Vagina (tissue), 2 donors: ENCODE measurements at regions not wholly inside any gene's neighbourhood (a gene's known extent, or its start where the extent isn't known, plus 50 kb on each side); places are given as distances from the start of the nearest gene placed in this dataset.

Experiments
- DNase-seq, 2 donors: peaks; one replicate each; pipeline ENCODE4 v3.0.0-alpha.2; 2017; ENCODE audit errors: extremely low spot score in 2 of 2
- H3K27ac ChIP-seq: fragments of 200-600 bp; sonication (generic); one replicate; pipeline ENCODE4 v1.5.1; 2019
- H3K27me3 ChIP-seq: fragments of 200-600 bp; sonication (generic); one replicate; pipeline ENCODE4 v1.5.1; 2019
- H3K36me3 ChIP-seq, 2 donors: fragments of 200-600 bp; sonication (generic); one replicate each; pipeline ENCODE4 v1.5.1; 2017 to 2019
- H3K4me1 ChIP-seq: fragments of 200-600 bp; sonication (generic); one replicate; pipeline ENCODE4 v1.5.1; 2019
- H3K4me3 ChIP-seq, 2 donors: fragments of 200-600 bp; sonication (generic); 1 replicate in 1 of 2; 2 replicates in 1 of 2; pipeline ENCODE4 v1.5.1; 2016 to 2019
- H3K9me3 ChIP-seq: fragments of 200-600 bp; sonication (generic); one replicate; pipeline ENCODE4 v1.5.1; 2019
- CTCF ChIP-seq, 3 experiments: fragments of 450-650 bp in 2 of 3; fragments of 200-600 bp in 1 of 3; sonication (generic) in 1 of 3; IDR thresholded peaks; one replicate each; pipeline ENCODE4 v1.5.1; 2017 to 2019; ENCODE audit warnings: antibody characterized with exemption in 3 of 3, mild to moderate bottlenecking in 2 of 3, moderate library complexity in 2 of 3
- POLR2A ChIP-seq, 2 donors: fragments of 450-650 bp; IDR thresholded peaks; one replicate each; pipeline ENCODE4 v1.6.1; 2017; ENCODE audit warnings: antibody characterized with exemption in 2 of 2, mild to moderate bottlenecking in 2 of 2, moderate library complexity in 2 of 2
- POLR2AphosphoS5 ChIP-seq, 2 donors: sonication (generic); formaldehyde crosslinking; IDR thresholded peaks; one replicate each; pipeline ENCODE4 v1.9.0; 2017; ENCODE audit warnings: antibody characterized with exemption in 2 of 2, mild to moderate bottlenecking in 2 of 2, low read depth in 1 of 2; ENCODE audit not compliant: insufficient read depth in 1 of 2
- intact Hi-C: fragments of 100-400 bp; cut with DNase I; formaldehyde crosslinking; loops from one replicate; pipeline ENCODE4 v1.15.1; 2023

- Histone ChIP-seq H3K4me1 (no peaks in the 10 kb centered on the region), H3K27ac (no peak overlapping the region), H3K36me3 (no peaks in the 10 kb centered on the region), H3K27me3 (no peaks in the 10 kb centered on the region), H3K9me3 (no peaks in the 10 kb centered on the region), H3K4me3 (no peak overlapping the region)
- intact Hi-C loops = no loop called here
- TF ChIP-seq POLR2AphosphoS5 (IDR thresholded peaks at IDR 0.05; ENCODE audit: insufficient read depth in 1 of 2, low read depth in 1 of 2) = no peak
- no peak for TF ChIP-seq CTCF (IDR thresholded peaks at IDR 0.05)
- no peak for TF ChIP-seq POLR2A (IDR thresholded peaks at IDR 0.05)
- DNase-seq = no peak
Observed at GRCh38 chr10:64846700-64847099, 1325.5 kb downstream of the REEP3 start.

GRCh38 chr10:64855941-64856340, 1334.7 kb downstream of the REEP3 start:
- Histone ChIP-seq H3K27me3 (no peaks in the 10 kb centered on the region), H3K27ac (no peak overlapping the region), H3K9me3 (no peaks in the 10 kb centered on the region), H3K4me1 (no peaks in the 10 kb centered on the region), H3K4me3 (no peak overlapping the region), H3K36me3 (no peaks in the 10 kb centered on the region)
- no peak for DNase-seq
- intact Hi-C loops = no loop called here
- TF ChIP-seq POLR2A (IDR thresholded peaks at IDR 0.05) = no peak

- Histone ChIP-seq H3K36me3 (no peaks in the 10 kb centered on the region), H3K4me1 (no peaks in the 10 kb centered on the region), H3K27ac (no peak overlapping the region), H3K9me3 (no peaks in the 10 kb centered on the region), H3K27me3 (no peaks in the 10 kb centered on the region), H3K4me3 (no peak overlapping the region)
- intact Hi-C loops = no loop called here
- no peak for DNase-seq
- no peak for TF ChIP-seq CTCF (IDR thresholded peaks at IDR 0.05)
- no peak for TF ChIP-seq POLR2A (IDR thresholded peaks at IDR 0.05)
- TF ChIP-seq POLR2AphosphoS5 (IDR thresholded peaks at IDR 0.05; ENCODE audit: insufficient read depth in 1 of 2, low read depth in 1 of 2) = no peak
Observed at GRCh38 chr10:64859911-64860310, 1338.7 kb downstream of the REEP3 start.

GRCh38 chr10:64863836-64864235, 1342.6 kb downstream of the REEP3 start:
- no peaks in the 10 kb centered on the region for H3K4me1 ChIP-seq
- no peak for DNase-seq
- no peaks in the 10 kb centered on the region for H3K27me3 ChIP-seq
- no peak overlapping the region for H3K27ac ChIP-seq
- no peaks in the 10 kb centered on the region for H3K36me3 ChIP-seq
- H3K4me3 ChIP-seq = no peak overlapping the region
- H3K9me3 ChIP-seq = no peaks in the 10 kb centered on the region
- intact Hi-C loops = no loop called here
- TF ChIP-seq POLR2A (IDR thresholded peaks at IDR 0.05) (no peak), CTCF (IDR thresholded peaks at IDR 0.05) (no peak), POLR2AphosphoS5 (IDR thresholded peaks at IDR 0.05; ENCODE audit: insufficient read depth in 1 of 2, low read depth in 1 of 2) (no peak)

GRCh38 chr10:64867501-64867962, 1346.3 kb downstream of the REEP3 start:
- no peak for TF ChIP-seq POLR2AphosphoS5 (IDR thresholded peaks at IDR 0.05; ENCODE audit: insufficient read depth in 1 of 2, low read depth in 1 of 2)
- intact Hi-C loops = no loop called here
- H3K27ac ChIP-seq = no peak overlapping the region
- no peaks in the 10 kb centered on the region for H3K36me3 ChIP-seq
- H3K9me3 ChIP-seq = no peaks in the 10 kb centered on the region
- no peak overlapping the region for H3K4me3 ChIP-seq
- H3K4me1 ChIP-seq = no peaks in the 10 kb centered on the region
- no peak for DNase-seq
- H3K27me3 ChIP-seq = no peaks in the 10 kb centered on the region

GRCh38 chr10:64873088-64873487, 1351.9 kb downstream of the REEP3 start:
- TF ChIP-seq POLR2AphosphoS5 (IDR thresholded peaks at IDR 0.05; ENCODE audit: insufficient read depth in 1 of 2, low read depth in 1 of 2) (no peak), POLR2A (IDR thresholded peaks at IDR 0.05) (no peak), CTCF (IDR thresholded peaks at IDR 0.05) (no peak)
- Histone ChIP-seq H3K36me3 (no peaks in the 10 kb centered on the region), H3K27ac (no peak overlapping the region), H3K9me3 (no peaks in the 10 kb centered on the region), H3K4me3 (no peak overlapping the region), H3K4me1 (no peaks in the 10 kb centered on the region), H3K27me3 (no peaks in the 10 kb centered on the region)
- intact Hi-C loops = no loop called here
- DNase-seq = no peak
